Breast epithelium (tissue), 4 donors: ENCODE measurements at regions not wholly inside any gene's neighbourhood (a gene's known extent, or its start where the extent isn't known, plus 50 kb on each side); places are given as distances from the start of the nearest gene placed in this dataset.

ENCODE experiments used
- DNase-seq, 2 donors: peaks; one replicate each; pipeline ENCODE4 v3.0.0-alpha.2; 2019; ENCODE audit warnings: low spot score in 2 of 2
- H3K27ac ChIP-seq, 2 donors: fragments of 200-600 bp; sonication (generic) in 1 of 2; one replicate each; pipeline ENCODE4 v1.5.1; 2016 to 2019; ENCODE audit warnings: mild to moderate bottlenecking in 1 of 2
- H3K27me3 ChIP-seq, 2 donors: fragments of 200-600 bp; sonication (generic) in 1 of 2; one replicate each; pipeline versions ENCODE4 v1.5.1 to v1.6.0; 2017 to 2019; ENCODE audit warnings: control low read depth in 1 of 2, mild to moderate bottlenecking in 1 of 2
- H3K36me3 ChIP-seq: fragments of 200-600 bp; one replicate; pipeline ENCODE4 v1.5.1; 2019
- H3K4me1 ChIP-seq, 2 donors: fragments of 200-600 bp; sonication (generic); one replicate each; pipeline ENCODE4 v1.5.1; 2016 to 2019; ENCODE audit warnings: control low read depth in 1 of 2
- H3K4me3 ChIP-seq, 3 donors: fragments of 200-600 bp; sonication (generic); 1 replicate in 2 of 3; 2 replicates in 1 of 3; pipeline ENCODE4 v1.5.1; 2016 to 2019; ENCODE audit warnings: mild to moderate bottlenecking in 3 of 3, moderate library complexity in 2 of 3
- H3K9me3 ChIP-seq, 2 donors: fragments of 200-600 bp; sonication (generic) in 1 of 2; one replicate each; pipeline ENCODE4 v1.5.1; 2016 to 2019; ENCODE audit warnings: control low read depth in 1 of 2
- POLR2A ChIP-seq: fragments of 450-650 bp; IDR thresholded peaks from one replicate; pipeline ENCODE4 v1.6.1; 2016; ENCODE audit warnings: antibody characterized with exemption, mild to moderate bottlenecking, moderate library complexity
- POLR2AphosphoS5 ChIP-seq, 3 donors: sonication (generic); formaldehyde crosslinking; IDR thresholded peaks; one replicate each; pipeline ENCODE4 v1.6.1; 2017; ENCODE audit warnings: antibody characterized with exemption in 3 of 3
- intact Hi-C: fragments of 100-400 bp; cut with DNase I; formaldehyde crosslinking; loops from one replicate; pipeline ENCODE4 v1.15.1; 2023; ENCODE audit warnings: low total_unique reads
- TF ChIP-seq, protein P1 (sequence below), 3 donors: fragments of 450-650 bp; IDR thresholded peaks; one replicate each; pipeline ENCODE4 v1.5.1; 2016 to 2017; ENCODE audit warnings: antibody characterized with exemption in 3 of 3, mild to moderate bottlenecking in 3 of 3, moderate library complexity in 3 of 3

DNA sequence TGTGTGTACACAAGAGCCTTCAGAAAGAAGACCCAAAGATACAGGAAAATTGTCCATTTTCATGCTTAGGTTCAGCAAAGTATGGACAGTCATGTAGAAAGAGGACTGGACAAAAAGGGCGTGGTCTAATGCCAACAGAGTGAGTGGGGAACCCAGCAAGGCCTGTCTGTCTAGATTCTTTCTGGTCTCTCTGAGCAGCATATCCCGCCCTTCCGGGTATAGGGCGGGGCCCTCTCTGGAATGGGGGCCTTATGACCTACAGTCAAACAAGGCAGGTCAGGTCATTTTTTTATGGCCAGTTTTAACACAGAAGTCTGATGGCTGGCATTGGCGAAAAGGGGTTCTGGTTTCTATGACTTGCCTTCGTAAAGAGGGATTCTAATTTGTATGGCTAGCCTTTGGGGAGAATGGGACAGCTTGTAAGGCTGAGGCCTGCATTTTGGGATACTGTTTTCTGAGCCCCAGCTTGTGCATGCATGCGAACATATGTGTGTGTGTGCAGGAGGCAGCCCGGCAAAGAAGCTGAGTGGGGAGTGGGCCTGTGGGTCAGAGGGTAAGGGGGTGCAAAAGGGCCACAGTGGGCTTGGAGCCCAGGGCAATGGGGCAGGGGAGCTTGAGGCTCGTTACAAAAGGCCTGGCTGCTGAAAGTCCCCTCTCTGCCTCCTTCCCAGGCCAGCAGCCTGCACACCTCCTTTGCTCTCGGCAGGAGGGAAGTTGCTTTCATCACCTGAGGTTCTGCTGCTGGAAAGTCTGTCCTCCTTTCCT lies 130.5 kb upstream of the B3GAT1 start:
- Histone ChIP-seq H3K9me3 (no peaks in the 10 kb centered on the region), H3K36me3 (no peaks in the 10 kb centered on the region), H3K4me3 (no peak overlapping the region), H3K27ac (no peak overlapping the region), H3K4me1 (no peaks in the 10 kb centered on the region), H3K27me3 (peaks cover 0 to 6% of the 10 kb centered on the region in 2 donors)
- no peak for DNase-seq
- intact Hi-C loops, result no loop called here
- no peak for TF ChIP-seq POLR2AphosphoS5 (IDR thresholded peaks at IDR 0.05)
- TF ChIP-seq POLR2A, result no peak
- TF ChIP-seq, protein P1, sequence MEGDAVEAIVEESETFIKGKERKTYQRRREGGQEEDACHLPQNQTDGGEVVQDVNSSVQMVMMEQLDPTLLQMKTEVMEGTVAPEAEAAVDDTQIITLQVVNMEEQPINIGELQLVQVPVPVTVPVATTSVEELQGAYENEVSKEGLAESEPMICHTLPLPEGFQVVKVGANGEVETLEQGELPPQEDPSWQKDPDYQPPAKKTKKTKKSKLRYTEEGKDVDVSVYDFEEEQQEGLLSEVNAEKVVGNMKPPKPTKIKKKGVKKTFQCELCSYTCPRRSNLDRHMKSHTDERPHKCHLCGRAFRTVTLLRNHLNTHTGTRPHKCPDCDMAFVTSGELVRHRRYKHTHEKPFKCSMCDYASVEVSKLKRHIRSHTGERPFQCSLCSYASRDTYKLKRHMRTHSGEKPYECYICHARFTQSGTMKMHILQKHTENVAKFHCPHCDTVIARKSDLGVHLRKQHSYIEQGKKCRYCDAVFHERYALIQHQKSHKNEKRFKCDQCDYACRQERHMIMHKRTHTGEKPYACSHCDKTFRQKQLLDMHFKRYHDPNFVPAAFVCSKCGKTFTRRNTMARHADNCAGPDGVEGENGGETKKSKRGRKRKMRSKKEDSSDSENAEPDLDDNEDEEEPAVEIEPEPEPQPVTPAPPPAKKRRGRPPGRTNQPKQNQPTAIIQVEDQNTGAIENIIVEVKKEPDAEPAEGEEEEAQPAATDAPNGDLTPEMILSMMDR (IDR thresholded peaks at IDR 0.05), result no peak

DNA sequence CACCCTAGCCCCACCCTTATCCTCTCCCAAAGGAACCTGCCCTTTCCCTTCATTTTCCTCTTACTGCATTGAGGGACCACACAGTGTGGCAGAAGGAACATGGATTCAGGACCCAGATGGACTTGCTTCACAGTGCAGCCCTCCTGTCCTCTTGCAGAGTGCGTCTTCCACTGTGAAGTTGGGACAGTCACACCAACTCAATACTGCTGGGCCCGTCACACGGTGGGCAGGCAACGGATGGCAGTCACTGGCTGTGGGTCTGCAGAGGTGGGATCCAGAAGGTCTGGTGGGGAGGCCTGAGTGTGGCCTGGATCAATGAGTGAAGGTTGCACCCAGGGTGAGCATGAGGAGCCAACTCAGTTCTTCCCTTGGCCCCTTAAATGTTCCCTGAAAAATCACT lies 129.9 kb upstream of the B3GAT1 start:
- no peak overlapping the region for H3K4me3 ChIP-seq
- H3K4me1 ChIP-seq, result no peaks in the 10 kb centered on the region
- H3K9me3 ChIP-seq, result no peaks in the 10 kb centered on the region
- H3K36me3 ChIP-seq, result no peaks in the 10 kb centered on the region
- intact Hi-C loops, result no loop called here
- TF ChIP-seq, protein P1 (IDR thresholded peaks at IDR 0.05), result no peak
- TF ChIP-seq POLR2A (no peak), POLR2AphosphoS5 (IDR thresholded peaks at IDR 0.05) (no peak)
- H3K27me3 ChIP-seq, result peaks cover 0 to 6% of the 10 kb centered on the region in 2 donors
- DNase-seq, result no peak
- no peak overlapping the region for H3K27ac ChIP-seq

DNA sequence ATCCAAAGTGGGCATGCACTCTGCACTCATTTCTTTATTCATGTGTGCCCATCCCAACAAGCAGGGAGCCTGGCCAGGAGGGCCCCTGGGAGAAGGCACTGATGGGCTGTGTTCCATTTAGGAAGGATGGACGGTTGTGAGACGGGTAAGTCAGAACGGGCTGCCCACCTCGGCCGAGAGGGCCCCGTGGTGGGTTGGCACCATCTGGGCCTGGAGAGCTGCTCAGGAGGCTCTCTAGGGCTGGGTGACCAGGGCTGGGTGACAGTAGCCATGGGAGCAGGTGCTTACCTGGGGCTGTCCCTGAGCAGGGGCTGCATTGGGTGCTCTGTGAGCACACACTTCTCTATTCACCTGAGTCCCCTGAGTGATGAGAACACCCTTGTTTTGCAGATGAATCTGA lies 129.3 kb upstream of the B3GAT1 start:
- Histone ChIP-seq H3K36me3 (no peaks in the 10 kb centered on the region), H3K9me3 (no peaks in the 10 kb centered on the region), H3K4me3 (no peak overlapping the region), H3K27me3 (peaks cover 0 to 8% of the 10 kb centered on the region in 2 donors), H3K4me1 (no peaks in the 10 kb centered on the region), H3K27ac (no peak overlapping the region)
- intact Hi-C loops, result no loop called here
- DNase-seq, result no peak
- TF ChIP-seq, protein P1 (IDR thresholded peaks at IDR 0.05), result no peak
- no peak for TF ChIP-seq POLR2A
- TF ChIP-seq POLR2AphosphoS5 (IDR thresholded peaks at IDR 0.05), result no peak

GRCh38 chr11:134539285-134539684 lies 127.2 kb upstream of the B3GAT1 start:
- no peak overlapping the region for H3K27ac ChIP-seq
- H3K9me3 ChIP-seq, result no peaks in the 10 kb centered on the region
- H3K4me1 ChIP-seq, result no peaks in the 10 kb centered on the region
- no peak for DNase-seq
- intact Hi-C loops, result no loop called here
- no peak overlapping the region for H3K4me3 ChIP-seq
- TF ChIP-seq, protein P1 (IDR thresholded peaks at IDR 0.05), result no peak
- TF ChIP-seq POLR2A (no peak), POLR2AphosphoS5 (IDR thresholded peaks at IDR 0.05) (no peak)
- H3K36me3 ChIP-seq, result no peaks in the 10 kb centered on the region
- peaks cover 0 to 13% of the 10 kb centered on the region in 2 donors for H3K27me3 ChIP-seq

DNA sequence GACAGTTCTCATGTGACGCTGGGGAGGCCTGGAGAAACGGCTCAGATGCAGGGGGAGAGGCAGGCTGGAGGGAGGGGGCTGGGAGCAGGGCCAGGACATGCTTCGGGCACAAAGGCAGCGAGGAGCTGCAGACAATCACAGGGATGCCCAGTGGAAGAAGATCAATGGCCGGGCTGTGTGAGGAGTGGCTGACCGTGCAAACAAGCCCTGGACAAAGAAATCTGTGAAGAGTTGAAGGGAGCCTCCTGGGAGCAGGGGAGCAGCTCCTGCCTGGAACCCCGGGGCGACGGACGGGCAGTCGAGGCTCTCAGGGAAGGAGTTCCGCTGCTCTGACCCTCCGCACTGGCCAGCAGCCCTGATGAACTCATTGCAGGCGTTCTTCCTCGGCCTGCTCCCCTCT lies 126.7 kb upstream of the B3GAT1 start:
- no peak for DNase-seq
- intact Hi-C loops, result no loop called here
- TF ChIP-seq, protein P1 (IDR thresholded peaks at IDR 0.05), result no peak
- TF ChIP-seq POLR2A (no peak), POLR2AphosphoS5 (IDR thresholded peaks at IDR 0.05) (no peak)
- H3K4me3 ChIP-seq, result no peak overlapping the region
- peaks cover 0 to 13% of the 10 kb centered on the region in 2 donors for H3K27me3 ChIP-seq
- no peaks in the 10 kb centered on the region for H3K4me1 ChIP-seq
- H3K27ac ChIP-seq, result no peak overlapping the region
- no peaks in the 10 kb centered on the region for H3K36me3 ChIP-seq
- H3K9me3 ChIP-seq, result no peaks in the 10 kb centered on the region
